ENCODE measurements at regions not wholly inside any gene's neighbourhood (a gene's known extent, or its start where the extent isn't known, plus 50 kb on each side); places are given as distances from the start of the nearest gene placed in this dataset.

DNA sequence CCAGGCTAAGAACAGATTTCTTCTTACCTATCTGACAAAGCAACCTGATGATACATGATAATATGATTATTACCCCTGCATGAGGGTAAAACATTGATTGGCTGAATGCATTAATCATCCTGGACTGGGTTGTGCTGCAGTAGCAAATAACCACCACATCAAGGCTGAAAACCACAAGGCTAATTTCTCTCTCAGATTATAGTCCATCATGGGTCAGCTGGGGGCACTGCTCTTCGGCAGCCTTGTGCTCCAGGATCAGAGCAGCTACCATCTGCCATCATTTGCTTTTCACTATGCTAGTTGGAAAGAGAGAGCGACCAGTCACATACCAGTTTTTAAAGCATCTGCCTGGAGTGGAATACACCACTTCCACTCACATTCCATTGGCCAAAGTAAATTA, 383.5 kb downstream of the RASEF start:
- Histone ChIP-seq H3K27ac (ENCODE audit: low read length) (no peak overlapping the region), H3K9ac (ENCODE audit: low read length) (no peak overlapping the region), H3K4me2 (ENCODE audit: low read length) (no peak overlapping the region), H3K79me2 (replicated peaks; ENCODE audit: insufficient read depth, low read length) (no peaks in the 10 kb centered on the region), H3K27me3 (ENCODE audit: insufficient read depth, low read depth, low read length) (no peaks in the 10 kb centered on the region), H3K9me2 (ENCODE audit: insufficient read depth, low read length) (no peaks in the 10 kb centered on the region), H2AFZ (ENCODE audit: low read depth, low read length) (no peak overlapping the region), H3K36me3 (ENCODE audit: insufficient read depth, low read length) (no peaks in the 10 kb centered on the region), H3K4me3 (ENCODE audit: low read length) (no peak overlapping the region), H4K20me1 (ENCODE audit: insufficient read depth) (no peaks in the 10 kb centered on the region), H3F3A (ENCODE audit: insufficient read depth, low read length, poor library complexity, severe bottlenecking) (no peaks in the 10 kb centered on the region), H3K9me3 (ENCODE audit: low read length) (no peaks in the 10 kb centered on the region)
- TF ChIP-seq CTCF (IDR thresholded peaks at IDR 0.05; ENCODE audit: poor library complexity, severe bottlenecking) (no peak), RAD21 (conservative IDR thresholded peaks at IDR 0.05) (no peak), EP300 (conservative IDR thresholded peaks at IDR 0.05; ENCODE audit: poor library complexity, severe bottlenecking) (no peak), POLR2AphosphoS5 (IDR thresholded peaks at IDR 0.05) (no peak), TAF1 (IDR thresholded peaks at IDR 0.05; ENCODE audit: low read depth) (no peak), MXI1 (conservative IDR thresholded peaks at IDR 0.05; ENCODE audit: poor library complexity, severe bottlenecking) (no peak), SMC3 (conservative IDR thresholded peaks at IDR 0.05; ENCODE audit: poor library complexity) (no peak), EZH2 (IDR thresholded peaks at IDR 0.05; ENCODE audit: borderline replicate concordance, insufficient read depth, low read length, poor library complexity, severe bottlenecking) (no peak)
- TF ChIP-seq, protein P1, sequence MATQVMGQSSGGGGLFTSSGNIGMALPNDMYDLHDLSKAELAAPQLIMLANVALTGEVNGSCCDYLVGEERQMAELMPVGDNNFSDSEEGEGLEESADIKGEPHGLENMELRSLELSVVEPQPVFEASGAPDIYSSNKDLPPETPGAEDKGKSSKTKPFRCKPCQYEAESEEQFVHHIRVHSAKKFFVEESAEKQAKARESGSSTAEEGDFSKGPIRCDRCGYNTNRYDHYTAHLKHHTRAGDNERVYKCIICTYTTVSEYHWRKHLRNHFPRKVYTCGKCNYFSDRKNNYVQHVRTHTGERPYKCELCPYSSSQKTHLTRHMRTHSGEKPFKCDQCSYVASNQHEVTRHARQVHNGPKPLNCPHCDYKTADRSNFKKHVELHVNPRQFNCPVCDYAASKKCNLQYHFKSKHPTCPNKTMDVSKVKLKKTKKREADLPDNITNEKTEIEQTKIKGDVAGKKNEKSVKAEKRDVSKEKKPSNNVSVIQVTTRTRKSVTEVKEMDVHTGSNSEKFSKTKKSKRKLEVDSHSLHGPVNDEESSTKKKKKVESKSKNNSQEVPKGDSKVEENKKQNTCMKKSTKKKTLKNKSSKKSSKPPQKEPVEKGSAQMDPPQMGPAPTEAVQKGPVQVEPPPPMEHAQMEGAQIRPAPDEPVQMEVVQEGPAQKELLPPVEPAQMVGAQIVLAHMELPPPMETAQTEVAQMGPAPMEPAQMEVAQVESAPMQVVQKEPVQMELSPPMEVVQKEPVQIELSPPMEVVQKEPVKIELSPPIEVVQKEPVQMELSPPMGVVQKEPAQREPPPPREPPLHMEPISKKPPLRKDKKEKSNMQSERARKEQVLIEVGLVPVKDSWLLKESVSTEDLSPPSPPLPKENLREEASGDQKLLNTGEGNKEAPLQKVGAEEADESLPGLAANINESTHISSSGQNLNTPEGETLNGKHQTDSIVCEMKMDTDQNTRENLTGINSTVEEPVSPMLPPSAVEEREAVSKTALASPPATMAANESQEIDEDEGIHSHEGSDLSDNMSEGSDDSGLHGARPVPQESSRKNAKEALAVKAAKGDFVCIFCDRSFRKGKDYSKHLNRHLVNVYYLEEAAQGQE (IDR thresholded peaks at IDR 0.05; ENCODE audit: borderline replicate concordance), result no peak

GRCh38 chr9:82680179-82680935, 382.6 kb downstream of the RASEF start:
- Histone ChIP-seq H3K9ac (ENCODE audit: low read length) (no peak overlapping the region), H3K27me3 (ENCODE audit: insufficient read depth, low read depth, low read length) (no peaks in the 10 kb centered on the region), H3K4me3 (ENCODE audit: low read length) (no peak overlapping the region), H3K79me2 (replicated peaks; ENCODE audit: insufficient read depth, low read length) (no peaks in the 10 kb centered on the region), H3K4me2 (ENCODE audit: low read length) (no peak overlapping the region), H3K9me3 (ENCODE audit: low read length) (no peaks in the 10 kb centered on the region), H3F3A (ENCODE audit: insufficient read depth, low read length, poor library complexity, severe bottlenecking) (no peaks in the 10 kb centered on the region), H2AFZ (ENCODE audit: low read depth, low read length) (no peak overlapping the region), H3K36me3 (ENCODE audit: insufficient read depth, low read length) (no peaks in the 10 kb centered on the region), H4K20me1 (ENCODE audit: insufficient read depth) (no peaks in the 10 kb centered on the region), H3K9me2 (ENCODE audit: insufficient read depth, low read length) (no peaks in the 10 kb centered on the region), H3K27ac (ENCODE audit: low read length) (no peak overlapping the region)
- TF ChIP-seq RAD21 (conservative IDR thresholded peaks at IDR 0.05), result no peak
- no peak for TF ChIP-seq CTCF (IDR thresholded peaks at IDR 0.05; ENCODE audit: poor library complexity, severe bottlenecking)
- TF ChIP-seq POLR2AphosphoS5 (IDR thresholded peaks at IDR 0.05), result no peak
- no peak for TF ChIP-seq SMC3 (conservative IDR thresholded peaks at IDR 0.05; ENCODE audit: poor library complexity)
- TF ChIP-seq EP300 (conservative IDR thresholded peaks at IDR 0.05; ENCODE audit: poor library complexity, severe bottlenecking), result no peak
